Mesenchymal stem cell (in vitro differentiated cells and primary cell): ENCODE measurements at regions not wholly inside any gene's neighbourhood (a gene's known extent, or its start where the extent isn't known, plus 50 kb on each side); places are given as distances from the start of the nearest gene placed in this dataset.

Experiments used
- DNase-seq: peaks from one replicate; pipeline ENCODE4 v3.0.0-alpha.2; 2013
- H2AFZ ChIP-seq: one replicate; pipeline ENCODE4 v1.6.1; 2013; ENCODE audit warnings: low read depth, mild to moderate bottlenecking, control low read depth, inconsistent platforms, low read length, moderate library complexity
- H2AK5ac ChIP-seq: 2 replicates; pipeline ENCODE4 v1.6.1; 2013; ENCODE audit warnings: low read length, moderate library complexity, mild to moderate bottlenecking, inconsistent platforms; ENCODE audit not compliant: severe bottlenecking
- H2BK120ac ChIP-seq: one replicate; pipeline ENCODE4 v1.6.1; 2013; ENCODE audit warnings: low read depth, mild to moderate bottlenecking, inconsistent platforms, low read length, moderate library complexity
- H2BK12ac ChIP-seq, 2 experiments: one replicate each; pipeline ENCODE4 v1.6.1; 2013; ENCODE audit warnings: inconsistent platforms in 2 of 2, low read length in 2 of 2, mild to moderate bottlenecking in 2 of 2, moderate library complexity in 2 of 2, control low read depth in 1 of 2
- H2BK15ac ChIP-seq: one replicate; pipeline ENCODE4 v1.6.1; 2013; ENCODE audit warnings: mild to moderate bottlenecking, low read depth, inconsistent platforms; ENCODE audit not compliant: poor library complexity, severe bottlenecking
- H2BK5ac ChIP-seq: 2 replicates; pipeline ENCODE4 v1.6.1; 2013; ENCODE audit warnings: low read depth, mild to moderate bottlenecking, low read length, control low read depth, inconsistent platforms; ENCODE audit not compliant: poor library complexity, severe bottlenecking
- H3K14ac ChIP-seq, 2 experiments: one replicate each; pipeline ENCODE4 v1.6.1; 2013; ENCODE audit warnings: inconsistent platforms in 2 of 2, low read length in 2 of 2, control low read depth in 1 of 2, mild to moderate bottlenecking in 1 of 2, moderate library complexity in 1 of 2
- H3K18ac ChIP-seq, 2 experiments: one replicate each; pipeline ENCODE4 v1.6.1; 2013; ENCODE audit warnings: inconsistent platforms in 2 of 2, low read length in 2 of 2, control low read depth in 1 of 2, low read depth in 1 of 2, mild to moderate bottlenecking in 1 of 2
- H3K23ac ChIP-seq, 2 experiments: one replicate each; pipeline ENCODE4 v1.6.1; 2013; ENCODE audit warnings: inconsistent platforms in 2 of 2, low read length in 2 of 2, mild to moderate bottlenecking in 2 of 2, moderate library complexity in 2 of 2, control low read depth in 1 of 2
- H3K27ac ChIP-seq: 2 replicates; pipeline ENCODE4 v1.5.1; 2013; ENCODE audit warnings: mild to moderate bottlenecking, moderate library complexity, low read length, control low read depth, inconsistent platforms; ENCODE audit not compliant: poor library complexity, severe bottlenecking
- H3K27me3 ChIP-seq, 2 experiments: 2 replicates each; pipeline versions ENCODE4 v1.6.1 to v1.7.0; 2013; ENCODE audit warnings: low read length in 2 of 2, mild to moderate bottlenecking in 2 of 2, moderate library complexity in 2 of 2, control low read depth in 1 of 2, inconsistent platforms in 1 of 2; ENCODE audit not compliant: control insufficient read depth in 1 of 2, insufficient read depth in 1 of 2
- H3K36me3 ChIP-seq, 2 experiments: 2 replicates each; pipeline versions ENCODE4 v1.6.1 to v1.7.0; 2013; ENCODE audit warnings: low read length in 2 of 2, control low read depth in 1 of 2, inconsistent platforms in 1 of 2, low read depth in 1 of 2, mild to moderate bottlenecking in 1 of 2; ENCODE audit not compliant: insufficient read depth in 2 of 2, control insufficient read depth in 1 of 2
- H3K4ac ChIP-seq, 2 experiments: one replicate each; pipeline ENCODE4 v1.6.1; 2013; ENCODE audit warnings: inconsistent platforms in 2 of 2, low read length in 2 of 2, mild to moderate bottlenecking in 2 of 2, moderate library complexity in 2 of 2, control low read depth in 1 of 2, low read depth in 1 of 2
- H3K4me1 ChIP-seq: 2 replicates; pipeline ENCODE4 v1.6.1; 2013; ENCODE audit warnings: low read depth, low read length, control low read depth; ENCODE audit not compliant: control insufficient read depth, insufficient read depth
- H3K4me2 ChIP-seq: 2 replicates; pipeline ENCODE4 v1.6.1; 2013; ENCODE audit warnings: low read length, mild to moderate bottlenecking, inconsistent platforms; ENCODE audit not compliant: poor library complexity, severe bottlenecking
- H3K4me3 ChIP-seq, 2 experiments: 2 replicates each; pipeline versions ENCODE4 v1.5.1 to v1.7.0; 2013; ENCODE audit warnings: low read length in 2 of 2, mild to moderate bottlenecking in 2 of 2, control low read depth in 1 of 2, low read depth in 1 of 2; ENCODE audit not compliant: insufficient read depth in 1 of 2
- H3K79me1 ChIP-seq: replicated peaks from 2 replicates; pipeline ENCODE4 v1.6.1; 2013; ENCODE audit warnings: mild to moderate bottlenecking, control low read depth, low read length, inconsistent platforms; ENCODE audit not compliant: poor library complexity, severe bottlenecking
- H3K9ac ChIP-seq: 2 replicates; pipeline ENCODE4 v1.7.0; 2013; ENCODE audit warnings: mild to moderate bottlenecking, low read length, moderate library complexity
- H3K9me3 ChIP-seq: 2 replicates; pipeline ENCODE4 v1.7.0; 2013; ENCODE audit warnings: mild to moderate bottlenecking, low read length; ENCODE audit not compliant: control insufficient read depth
- H4K8ac ChIP-seq: one replicate; pipeline ENCODE4 v1.6.1; 2013; ENCODE audit warnings: inconsistent platforms, mild to moderate bottlenecking, low read length, moderate library complexity
- H4K91ac ChIP-seq: one replicate; pipeline ENCODE4 v1.6.1; 2013; ENCODE audit warnings: mild to moderate bottlenecking, low read length, inconsistent platforms
- WGBS: methylation state at CpG from one replicate; pipeline ENCODE4 v1.1.7; 2013; ENCODE audit warnings: mixed read lengths; 5-methylcytosine and 5-hydroxymethylcytosine counted together

DNA sequence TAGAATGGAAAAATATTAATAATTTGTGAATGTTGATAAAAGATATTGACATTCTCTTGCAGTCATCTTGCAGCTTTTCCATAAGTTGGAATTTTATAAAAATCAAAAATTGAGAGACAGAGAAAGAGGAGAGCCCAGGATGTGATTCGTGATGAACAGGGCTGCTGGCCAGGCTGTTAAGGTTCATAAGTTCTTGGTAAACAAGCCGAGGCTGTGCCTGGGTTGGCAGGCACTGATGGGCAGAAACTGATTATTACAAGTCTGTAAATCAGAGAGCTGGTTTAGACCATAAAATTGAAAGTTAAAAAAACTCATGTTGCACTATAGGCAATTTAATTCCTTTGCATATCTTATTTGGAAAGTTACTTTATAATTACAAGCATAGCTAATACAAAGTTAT is 533.7 kb downstream of the HAPSTR1 start:
- no peak overlapping the region for H3K9ac ChIP-seq
- H2BK15ac ChIP-seq = no peak overlapping the region
- no peak overlapping the region for H4K8ac ChIP-seq
- DNase-seq = no peak
- H3K27ac ChIP-seq = no peak overlapping the region
- H2BK5ac ChIP-seq = no peak overlapping the region
- no peak overlapping the region for H3K4me2 ChIP-seq
- H3K9me3 ChIP-seq = no peaks in the 10 kb centered on the region
- H3K18ac ChIP-seq = no peak overlapping the region
- H2BK120ac ChIP-seq = no peak overlapping the region
- H2AK5ac ChIP-seq = no peak overlapping the region
- H3K4me3 ChIP-seq = no peak overlapping the region
- peaks cover 0 to 3% of the 10 kb centered on the region in 2 experiments for H3K27me3 ChIP-seq
- H3K14ac ChIP-seq = no peak overlapping the region
- H2BK12ac ChIP-seq = no peak overlapping the region
- H3K4ac ChIP-seq = no peak overlapping the region
- no peaks in the 10 kb centered on the region for H3K4me1 ChIP-seq
- H3K79me1 ChIP-seq = no peaks in the 10 kb centered on the region
- no peak overlapping the region for H2AFZ ChIP-seq
- H4K91ac ChIP-seq = no peak overlapping the region
- H3K23ac ChIP-seq = no peak overlapping the region
- H3K36me3 ChIP-seq = no peaks in the 10 kb centered on the region
- 41% methylated on average over 2 of the region's 2 CpGs for whole genome bisulfite sequencing

DNA sequence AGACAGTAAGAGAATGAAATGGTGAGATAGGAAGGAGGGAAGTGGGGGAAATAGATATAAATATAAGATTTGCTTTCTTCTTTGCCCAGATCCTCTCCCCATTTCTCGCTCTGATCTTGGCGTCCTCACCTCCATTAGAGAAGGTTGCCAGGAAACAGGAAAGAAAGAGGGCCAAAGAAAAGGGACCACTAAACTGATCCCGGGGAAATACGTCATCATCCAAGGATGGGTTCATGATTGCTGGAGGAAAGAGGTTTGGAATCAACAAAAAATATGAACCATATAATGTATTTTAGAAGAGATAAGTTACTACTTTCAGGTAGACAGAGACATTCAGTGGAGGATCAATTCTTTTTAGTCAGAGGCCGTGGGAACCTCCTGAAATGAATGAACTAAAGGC is 536.0 kb downstream of the HAPSTR1 start:
- H2AK5ac ChIP-seq = no peak overlapping the region
- H3K79me1 ChIP-seq = no peaks in the 10 kb centered on the region
- no peak overlapping the region for H4K8ac ChIP-seq
- H3K36me3 ChIP-seq = no peaks in the 10 kb centered on the region
- H3K9me3 ChIP-seq = no peaks in the 10 kb centered on the region
- no peak overlapping the region for H3K4me3 ChIP-seq
- no peak overlapping the region for H2BK120ac ChIP-seq
- H2BK12ac ChIP-seq = no peak overlapping the region
- H3K14ac ChIP-seq = no peak overlapping the region
- 77% methylated on average over 4 of the region's 5 CpGs for WGBS
- H3K4me2 ChIP-seq = no peak overlapping the region
- no peak overlapping the region for H2AFZ ChIP-seq
- H4K91ac ChIP-seq = no peak overlapping the region
- no peaks in the 10 kb centered on the region for H3K4me1 ChIP-seq
- no peak overlapping the region for H3K9ac ChIP-seq
- no peak overlapping the region for H3K27ac ChIP-seq
- H2BK15ac ChIP-seq = no peak overlapping the region
- no peak for DNase-seq
- peaks cover 0 to 3% of the 10 kb centered on the region in 2 experiments for H3K27me3 ChIP-seq
- no peak overlapping the region for H2BK5ac ChIP-seq
- H3K18ac ChIP-seq = no peak overlapping the region
- no peak overlapping the region for H3K23ac ChIP-seq
- no peak overlapping the region for H3K4ac ChIP-seq

DNA sequence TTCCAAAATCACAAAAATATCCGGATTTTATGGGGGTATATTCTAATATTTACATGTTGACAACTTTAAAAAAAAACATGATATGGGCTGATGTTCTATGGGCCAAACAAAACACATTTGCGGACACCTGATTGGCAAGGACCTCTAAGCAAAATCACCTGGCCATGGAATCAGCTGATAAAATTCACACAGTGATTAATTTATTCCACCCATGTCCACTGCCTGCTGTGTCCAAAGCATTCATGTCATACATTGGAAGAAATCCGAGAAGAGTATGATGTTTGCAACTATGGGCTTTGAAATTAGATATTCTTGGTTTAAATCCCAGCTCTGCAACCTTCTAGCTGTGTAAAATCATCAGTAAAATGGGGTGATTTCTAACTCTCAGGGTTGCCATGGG is 538.7 kb downstream of the HAPSTR1 start:
- 57% methylated on average over 2 of the region's 3 CpGs for WGBS
- Histone ChIP-seq H3K23ac (no peak overlapping the region), H3K14ac (no peak overlapping the region), H3K27ac (no peak overlapping the region), H3K4me2 (no peak overlapping the region), H3K4me3 (no peak overlapping the region), H3K79me1 (no peaks in the 10 kb centered on the region), H4K91ac (no peak overlapping the region), H3K18ac (no peak overlapping the region), H3K4ac (no peak overlapping the region), H2BK12ac (no peak overlapping the region), H2BK15ac (no peak overlapping the region), H3K4me1 (no peaks in the 10 kb centered on the region), H2BK5ac (no peak overlapping the region), H2AK5ac (no peak overlapping the region), H2BK120ac (no peak overlapping the region), H3K27me3 (peaks cover 0 to 3% of the 10 kb centered on the region in 2 experiments), H4K8ac (no peak overlapping the region), H2AFZ (no peak overlapping the region), H3K36me3 (no peaks in the 10 kb centered on the region), H3K9ac (no peak overlapping the region), H3K9me3 (no peaks in the 10 kb centered on the region)
- DNase-seq = no peak

DNA sequence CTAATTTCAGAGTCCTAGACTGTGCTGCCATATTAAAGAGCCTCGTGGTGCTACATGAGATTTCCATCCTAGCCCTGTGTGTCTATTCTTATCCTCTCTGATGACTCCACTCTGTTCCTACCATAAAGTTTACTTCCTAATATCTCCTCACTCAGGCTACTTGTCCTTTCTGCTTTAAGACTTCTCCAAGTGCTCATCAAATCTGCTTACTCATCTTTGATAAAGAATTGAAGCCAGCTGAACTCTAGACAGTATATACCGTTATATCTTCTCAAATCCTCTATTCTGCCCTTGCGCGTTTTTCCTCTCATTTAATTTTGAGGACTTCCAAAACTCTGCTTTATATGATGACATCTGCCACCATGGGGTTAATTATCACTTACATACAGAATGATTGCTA is 539.5 kb downstream of the HAPSTR1 start:
- no peak overlapping the region for H4K8ac ChIP-seq
- no peak overlapping the region for H4K91ac ChIP-seq
- no peak overlapping the region for H3K18ac ChIP-seq
- H2AK5ac ChIP-seq = no peak overlapping the region
- no peak overlapping the region for H2AFZ ChIP-seq
- H2BK15ac ChIP-seq = no peak overlapping the region
- DNase-seq = no peak
- no peaks in the 10 kb centered on the region for H3K4me1 ChIP-seq
- WGBS = 73% methylated on average over 4 of the region's 4 CpGs
- no peak overlapping the region for H3K4me3 ChIP-seq
- H3K27ac ChIP-seq = no peak overlapping the region
- peaks cover 0 to 3% of the 10 kb centered on the region in 2 experiments for H3K27me3 ChIP-seq
- no peak overlapping the region for H3K4ac ChIP-seq
- no peak overlapping the region for H3K23ac ChIP-seq
- H2BK12ac ChIP-seq = no peak overlapping the region
- H3K79me1 ChIP-seq = no peaks in the 10 kb centered on the region
- H3K36me3 ChIP-seq = no peaks in the 10 kb centered on the region
- H2BK5ac ChIP-seq = no peak overlapping the region
- no peaks in the 10 kb centered on the region for H3K9me3 ChIP-seq
- H3K14ac ChIP-seq = no peak overlapping the region
- no peak overlapping the region for H2BK120ac ChIP-seq
- no peak overlapping the region for H3K4me2 ChIP-seq
- no peak overlapping the region for H3K9ac ChIP-seq
